SH-SY5Y (cell line): ENCODE measurements at regions not wholly inside any gene's neighbourhood (a gene's known extent, or its start where the extent isn't known, plus 50 kb on each side); places are given as distances from the start of the nearest gene placed in this dataset.

Experiments
- GATA2 ChIP-seq: IDR thresholded peaks from 2 replicates; pipeline ENCODE4 v1.6.1; 2011; ENCODE audit warnings: mild to moderate bottlenecking, low read depth, low read length
- GATA3 ChIP-seq: IDR thresholded peaks from 2 replicates; pipeline ENCODE4 v1.6.1; 2011; ENCODE audit warnings: low read depth, mild to moderate bottlenecking, low read length, moderate library complexity

DNA sequence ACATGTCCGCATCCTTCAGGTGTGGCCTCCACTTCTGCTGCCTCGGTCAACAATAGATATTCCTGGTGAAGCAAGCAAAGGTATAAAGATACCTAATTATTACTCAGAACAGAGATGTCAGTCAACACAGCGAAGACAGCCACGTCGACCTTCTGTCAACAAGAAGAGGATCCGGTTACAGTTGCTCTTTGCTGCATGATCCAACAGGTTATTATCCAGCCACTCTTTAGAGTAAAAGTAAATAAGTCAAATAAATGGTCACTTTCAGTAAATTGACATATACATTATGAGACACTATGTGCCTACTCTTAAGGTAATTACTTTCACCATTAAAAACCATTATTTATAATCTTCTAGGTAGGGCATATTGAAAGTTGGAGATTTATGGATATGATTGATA is 356.8 kb upstream of the ATP11B start:
- no peak for TF ChIP-seq GATA2
- no peak for TF ChIP-seq GATA3
